Activated gamma-delta T cell (primary cell): ENCODE measurements at regions not wholly inside any gene's neighbourhood (a gene's known extent, or its start where the extent isn't known, plus 50 kb on each side); places are given as distances from the start of the nearest gene placed in this dataset.

Experiments
- DNase-seq: peaks from one replicate; lab custom pipeline; 2025; lab: John Stamatoyannopoulos, UW

DNA sequence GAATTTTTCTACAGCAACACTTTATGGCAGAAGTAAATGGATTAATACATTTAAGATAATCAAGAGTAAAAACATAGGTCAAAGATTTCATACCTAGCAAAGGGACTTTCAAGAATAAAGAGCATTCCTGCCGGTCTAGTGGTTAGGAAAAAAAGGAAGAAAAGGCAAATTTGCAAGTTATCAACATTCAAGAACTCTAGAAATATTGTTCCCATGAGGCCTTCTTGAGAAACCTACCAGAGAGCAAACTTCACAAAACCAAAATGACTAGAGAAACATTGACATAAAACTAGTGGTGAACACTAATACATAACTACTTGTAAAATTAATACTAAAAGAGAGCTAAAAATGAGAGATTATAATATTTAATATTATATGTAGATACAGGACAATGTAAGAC, 320.2 kb upstream of the RGMB start:
- DNase-seq: no peak

DNA sequence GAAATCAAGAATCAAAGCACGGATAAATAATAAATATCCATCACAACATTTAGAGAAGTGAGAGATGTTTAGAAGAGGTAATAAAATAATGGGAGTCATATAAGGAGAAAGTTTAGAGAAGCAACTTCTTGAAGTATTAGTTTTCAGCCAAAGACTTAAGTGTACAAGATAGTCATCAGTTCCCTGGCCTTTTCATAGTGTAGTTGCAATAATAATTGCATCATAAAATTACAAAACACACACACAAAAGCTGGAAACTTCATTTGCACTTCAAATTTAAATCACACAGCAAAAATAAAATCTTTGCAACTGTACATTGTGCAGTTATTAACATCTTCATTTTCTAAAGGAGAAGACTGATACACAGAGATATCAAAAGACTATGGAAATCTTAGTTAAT, 319.1 kb upstream of the RGMB start:
- no peak for DNase-seq

DNA sequence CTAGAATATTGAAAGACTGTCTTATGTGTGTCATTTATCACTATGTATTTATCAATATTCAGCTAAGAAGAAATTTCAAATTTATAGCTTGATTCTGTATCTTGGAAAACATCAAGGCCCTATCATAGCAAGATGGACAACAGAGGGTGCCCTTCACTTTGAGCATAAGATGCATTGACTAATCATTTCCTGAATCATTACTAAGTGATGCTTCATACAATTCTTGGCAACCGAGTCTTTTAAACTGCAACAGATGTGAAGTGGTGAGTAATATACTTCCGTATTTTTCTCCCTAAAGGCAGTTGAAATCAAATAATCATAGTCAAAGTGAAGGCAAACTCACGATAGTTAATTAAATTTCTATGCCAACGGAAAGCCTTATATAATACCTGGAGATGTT, 318.6 kb upstream of the RGMB start:
- no peak for DNase-seq

DNA sequence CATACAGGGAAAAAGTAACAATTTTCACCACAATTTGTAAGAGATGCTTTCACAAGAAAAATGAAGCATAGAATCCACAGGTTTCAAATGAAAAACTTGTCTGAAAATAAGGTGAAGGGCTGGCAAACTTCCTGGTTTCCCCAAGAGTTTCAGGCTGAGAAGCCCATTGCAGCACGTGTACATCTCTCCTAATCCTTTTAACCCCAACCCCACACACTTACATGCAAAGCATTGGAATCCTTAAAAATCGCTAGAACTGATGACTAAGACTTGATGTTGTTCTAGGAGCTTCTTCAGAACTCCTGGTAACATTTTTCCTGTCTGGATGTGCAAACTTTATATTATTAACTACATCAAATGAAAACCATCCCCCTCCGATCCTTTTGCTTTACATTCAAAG, 317.8 kb upstream of the RGMB start:
- no peak for DNase-seq

DNA sequence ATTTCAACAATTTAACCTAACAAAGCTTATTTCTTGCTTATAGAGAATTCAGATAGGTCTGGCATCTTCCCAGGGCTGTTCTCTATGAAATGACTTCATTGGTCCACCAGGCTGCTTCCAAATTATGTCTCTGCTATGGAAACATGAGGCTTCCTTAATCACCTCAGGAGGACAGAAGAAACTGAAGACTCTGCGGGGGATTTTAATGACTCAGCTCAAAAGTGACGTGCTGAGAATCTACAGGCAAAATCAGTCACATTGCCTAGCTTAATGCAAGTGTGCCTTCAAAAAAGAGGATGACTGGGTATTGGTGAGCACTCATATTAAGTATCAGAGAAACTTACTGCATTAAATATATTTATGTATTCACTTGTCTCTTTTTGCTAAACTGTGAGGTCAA, 315.5 kb upstream of the RGMB start:
- DNase-seq: no peak

DNA sequence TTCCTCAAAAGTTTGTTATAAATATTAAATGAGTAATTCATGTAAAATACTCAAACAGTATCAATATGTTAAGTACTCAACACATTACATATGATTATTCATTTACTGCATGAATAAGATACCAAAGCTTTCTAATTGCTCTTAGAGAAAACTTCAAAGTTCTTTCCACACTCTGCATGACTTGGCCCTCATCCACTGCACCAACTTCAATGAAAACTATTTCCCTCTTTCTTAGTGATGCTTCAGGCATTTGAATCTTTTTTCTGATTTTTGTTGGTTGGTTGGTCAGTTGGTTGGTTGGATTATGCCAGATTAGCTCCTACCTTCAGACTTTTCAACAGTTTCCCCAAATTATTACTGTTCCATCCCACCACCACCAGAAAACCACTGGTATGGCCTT, 314.7 kb upstream of the RGMB start:
- DNase-seq: no peak

DNA sequence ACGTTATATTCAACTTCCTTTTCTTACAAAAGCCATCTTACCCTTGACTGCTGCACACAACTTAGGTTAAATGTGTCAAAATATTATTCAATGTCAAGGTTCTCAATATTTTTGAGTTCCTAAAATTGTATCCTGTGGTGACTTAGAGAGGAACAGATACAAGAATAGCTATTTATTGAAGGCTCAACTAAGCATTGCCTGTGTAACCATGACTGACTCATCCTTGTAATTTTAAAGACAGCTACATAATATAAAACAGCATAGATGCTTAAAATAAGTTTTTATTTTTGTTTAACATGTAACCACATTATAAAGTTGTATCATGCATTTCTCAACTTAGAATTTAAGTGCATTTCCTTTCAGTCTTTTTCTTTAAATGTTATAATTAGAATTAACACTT, 312.9 kb upstream of the RGMB start:
- DNase-seq: no peak

DNA sequence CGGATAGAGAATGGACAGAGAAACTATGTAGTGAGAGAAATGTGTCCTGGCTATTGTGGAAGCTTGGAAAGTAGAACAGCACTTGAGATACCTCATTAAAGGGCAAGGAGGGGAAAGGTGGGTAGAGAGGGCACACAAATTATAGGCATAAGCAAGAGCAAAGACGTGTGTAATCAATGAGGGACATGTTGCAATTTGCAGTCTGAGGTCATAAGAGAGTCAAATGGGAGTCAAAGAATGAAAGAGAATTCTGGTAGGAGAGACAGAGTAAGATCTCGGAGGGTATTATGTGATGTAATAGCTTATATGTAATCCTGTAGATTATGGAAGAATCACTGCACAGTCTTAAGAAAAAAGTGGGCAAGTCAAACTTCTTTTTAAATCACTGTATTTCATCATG, 312.0 kb upstream of the RGMB start:
- DNase-seq: no peak

DNA sequence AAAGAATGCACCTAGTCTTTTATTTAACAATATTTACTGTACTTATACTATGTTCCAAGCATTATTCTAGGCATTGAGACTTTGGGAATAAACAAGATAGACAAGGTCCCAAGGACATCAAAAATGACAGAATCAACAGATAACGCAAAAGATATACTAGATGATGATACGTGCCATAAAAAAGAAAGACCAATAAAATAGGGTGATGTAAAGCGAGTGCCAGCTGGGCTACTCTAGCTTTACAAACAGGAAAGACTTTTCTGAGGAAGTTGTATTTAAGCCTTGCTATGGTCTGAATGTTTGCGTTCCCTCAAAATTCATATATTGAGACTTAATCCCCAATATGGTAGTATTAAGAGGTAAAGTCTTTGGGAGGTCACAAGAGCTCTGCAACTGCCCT, 310.2 kb upstream of the RGMB start:
- no peak for DNase-seq

DNA sequence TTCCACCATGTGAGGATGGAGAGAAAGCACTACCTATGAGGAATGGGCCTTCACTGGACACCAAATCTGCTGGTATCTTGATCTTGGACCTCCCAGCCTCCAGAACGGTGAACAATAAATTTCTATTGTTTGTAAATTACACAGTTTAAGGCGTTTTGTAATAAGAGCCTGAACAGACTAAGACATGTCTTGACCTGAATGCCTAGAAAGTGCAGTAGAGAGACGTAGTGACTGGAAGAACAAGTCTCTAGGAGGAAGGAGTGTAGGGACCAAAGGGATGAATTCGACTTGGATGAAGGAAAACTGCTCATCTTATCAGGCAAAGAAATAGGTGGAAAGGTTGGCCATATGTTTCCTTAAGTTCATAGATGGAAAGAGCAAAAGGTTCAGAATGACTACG, 309.8 kb upstream of the RGMB start:
- DNase-seq: no peak

DNA sequence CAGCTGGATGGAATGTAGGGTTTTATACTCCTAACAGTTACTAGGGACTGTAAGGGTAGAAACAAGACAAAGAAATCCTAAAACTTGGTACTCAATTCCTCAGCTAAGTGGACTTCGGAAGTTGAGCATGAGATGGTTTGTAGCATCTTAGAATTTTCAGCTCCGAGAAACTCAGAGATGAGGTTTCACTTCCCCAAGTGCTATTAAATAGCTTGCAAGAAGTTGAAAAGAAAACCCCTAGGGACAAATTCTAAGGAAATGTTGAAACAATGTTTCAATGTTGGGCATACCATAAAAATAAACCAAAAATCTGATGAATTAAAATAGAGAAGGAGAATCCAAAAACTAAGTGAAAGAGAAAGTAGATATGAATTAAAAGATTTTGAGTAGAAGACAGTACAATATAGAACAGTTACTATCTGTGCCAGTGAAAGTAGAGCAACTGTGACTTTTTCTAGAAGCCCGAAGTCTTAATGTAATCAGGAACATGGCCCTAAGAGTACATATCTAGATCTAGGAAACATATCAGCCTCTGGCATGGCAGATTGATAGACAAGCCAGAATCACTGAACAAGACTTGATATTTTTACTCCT, 308.6 kb upstream of the RGMB start:
- no peak for DNase-seq

DNA sequence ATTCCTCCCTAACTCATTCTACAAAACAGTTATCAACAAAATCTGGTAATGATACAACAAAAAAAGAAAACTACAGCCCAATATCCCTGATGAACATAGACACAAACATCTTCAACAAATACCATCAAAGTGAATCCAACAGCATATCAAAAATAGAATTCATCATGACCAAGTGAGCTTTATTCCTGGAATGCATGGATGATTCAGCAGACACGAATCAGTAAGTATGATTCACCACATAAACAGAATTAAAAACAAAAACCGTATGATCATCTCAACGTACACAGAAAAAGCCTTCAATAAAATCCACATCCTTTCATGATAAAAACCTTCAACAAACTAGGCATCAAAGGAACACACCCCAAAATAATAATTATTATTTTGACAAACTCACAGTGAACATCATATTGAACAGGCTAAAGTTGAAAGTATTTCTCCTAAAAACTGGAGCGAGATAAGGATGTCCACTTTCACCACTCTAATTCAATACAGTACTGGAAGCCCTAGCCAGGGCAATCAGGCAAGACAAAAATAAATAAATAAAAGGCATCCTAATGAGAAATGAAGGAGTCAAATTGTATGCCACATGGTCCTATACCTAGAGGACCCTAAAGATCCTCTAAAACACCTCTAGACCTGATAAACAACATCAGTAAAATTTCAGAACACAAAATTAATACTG, 305.1 kb upstream of the RGMB start:
- no peak for DNase-seq

DNA sequence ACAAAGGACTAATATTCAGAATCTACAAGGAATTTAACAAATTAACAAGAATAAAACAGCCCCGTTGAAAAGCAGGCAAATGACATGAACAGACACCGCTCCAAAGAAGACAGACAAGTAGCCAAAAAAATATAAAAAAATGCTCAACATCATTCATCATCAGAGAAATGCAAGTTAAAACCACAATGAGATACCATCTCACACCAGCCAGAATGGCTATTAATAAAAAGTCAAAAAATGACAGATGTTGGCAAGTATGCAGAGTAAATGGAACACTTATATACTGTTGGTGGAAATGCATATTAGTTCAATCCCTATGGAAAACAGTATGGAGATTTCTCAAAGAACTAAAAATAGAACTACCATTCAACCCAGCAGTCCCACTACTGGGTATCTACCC, 302.7 kb upstream of the RGMB start:
- DNase-seq: no peak

DNA sequence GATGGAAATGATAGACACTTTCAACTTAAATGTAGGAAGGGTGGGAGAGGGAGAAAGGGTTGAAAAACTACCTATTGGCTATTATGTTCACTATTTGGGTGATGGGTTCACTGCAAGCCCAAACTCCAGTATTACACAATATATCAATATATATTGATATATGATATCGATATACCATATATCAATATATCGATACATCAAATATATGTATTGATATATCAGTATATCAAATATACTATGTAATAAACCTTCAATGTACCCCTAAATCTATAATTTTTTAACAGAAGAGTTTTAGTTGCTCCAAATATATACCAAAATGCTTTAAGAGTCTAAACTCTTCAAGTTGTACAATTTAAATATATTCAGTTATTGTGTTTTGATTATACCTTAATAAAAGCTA, 302.0 kb upstream of the RGMB start:
- no peak for DNase-seq

DNA sequence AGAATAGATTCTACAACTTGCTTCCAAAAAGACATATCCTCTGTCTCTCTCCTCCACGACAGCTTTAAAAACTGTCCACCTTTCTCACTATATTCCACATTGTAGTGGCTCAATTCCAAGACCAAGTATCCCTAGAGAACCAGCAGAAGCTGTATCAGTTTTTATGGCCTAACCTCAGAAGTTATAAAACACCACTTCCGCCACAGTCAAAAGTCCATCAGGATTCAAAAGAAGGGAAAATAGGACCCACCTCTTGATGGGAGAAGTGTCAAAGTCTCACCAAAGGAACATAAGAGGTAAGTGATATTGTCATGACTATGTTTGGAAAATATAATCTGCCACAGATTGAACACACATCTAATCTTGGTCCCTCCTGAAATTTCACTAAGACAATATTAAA, 299.2 kb upstream of the RGMB start:
- no peak for DNase-seq

DNA sequence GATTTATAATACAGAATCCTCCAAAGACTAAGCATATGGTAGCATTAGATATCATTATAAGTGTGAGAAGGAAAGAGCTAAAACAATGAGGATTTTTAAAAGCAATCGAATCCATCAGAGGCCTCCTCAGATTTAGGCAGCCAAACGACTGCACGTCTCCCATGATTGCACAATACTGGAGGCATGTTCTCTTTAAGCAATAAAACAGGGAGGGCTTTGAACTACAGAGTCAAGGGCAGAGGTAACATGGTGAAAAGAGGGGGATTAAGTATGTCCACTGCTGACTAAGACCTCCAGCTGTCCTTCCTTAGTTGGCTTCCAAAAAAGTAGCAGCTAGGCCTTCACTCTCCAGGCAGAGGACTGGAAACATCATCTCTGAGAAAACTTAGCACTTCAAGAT, 298.7 kb upstream of the RGMB start:
- DNase-seq: no peak

DNA sequence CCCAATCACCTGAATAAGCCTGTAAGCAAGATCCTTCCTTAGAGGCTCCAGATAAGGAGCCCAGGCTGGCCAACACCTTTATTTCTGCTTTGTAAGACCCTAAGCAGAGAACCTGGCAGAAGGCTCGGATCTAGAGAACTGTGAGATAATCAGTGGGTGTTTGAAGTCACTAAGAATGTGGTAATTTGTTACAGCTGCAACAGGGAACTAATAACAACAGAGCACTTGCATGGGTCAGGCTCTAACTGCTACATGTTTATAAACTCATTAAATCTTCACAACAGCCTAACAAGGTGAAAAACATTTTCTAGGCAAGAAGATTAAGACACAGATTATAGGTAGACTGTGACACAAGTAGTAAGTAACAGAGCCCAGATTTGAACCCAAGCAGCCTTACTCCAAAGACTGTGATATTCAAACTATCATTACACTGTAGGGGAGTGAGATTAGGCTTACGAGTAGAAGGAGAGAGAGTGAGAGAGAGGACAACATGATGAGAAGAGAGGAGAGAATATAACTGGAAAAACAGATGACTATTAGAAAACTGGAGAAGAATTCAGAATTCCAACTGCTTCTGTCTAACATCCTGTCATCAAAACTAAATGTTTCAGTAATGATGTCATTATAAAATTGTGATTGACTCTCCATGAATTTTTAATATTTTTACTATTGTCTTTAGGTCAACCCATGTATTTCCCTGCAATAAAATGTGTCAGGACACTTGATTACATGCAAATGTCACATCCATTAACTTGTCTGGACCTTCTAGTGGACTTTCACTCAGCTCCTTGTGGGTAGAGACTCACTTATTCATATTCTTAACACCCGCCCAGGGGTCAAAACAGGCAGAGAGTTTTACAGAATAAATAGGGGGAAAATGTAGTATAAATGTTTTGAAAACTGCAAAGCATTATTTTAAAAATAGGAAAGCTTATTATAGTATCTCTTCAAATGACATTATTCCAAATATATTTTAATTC, 290.9 kb upstream of the RGMB start:
- no peak for DNase-seq

DNA sequence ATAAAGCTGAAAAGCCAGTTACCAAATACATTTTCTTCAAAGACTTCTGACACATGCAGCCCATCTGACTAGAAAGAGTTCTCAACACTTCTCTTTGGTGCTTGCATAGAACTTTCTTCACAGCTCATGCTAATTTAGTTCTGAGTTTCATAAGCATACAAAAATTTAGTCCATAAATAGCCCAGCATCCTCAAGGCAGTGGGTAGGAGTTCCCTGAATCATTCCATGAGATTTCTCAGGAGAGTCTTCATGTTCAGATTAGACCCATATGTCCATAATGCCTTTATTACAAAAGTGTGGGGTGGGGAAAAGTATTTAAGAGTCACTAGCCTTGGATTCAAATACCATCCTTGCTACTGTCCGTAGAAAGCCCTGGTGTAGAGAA, 290.2 kb upstream of the RGMB start:
- no peak for DNase-seq

DNA sequence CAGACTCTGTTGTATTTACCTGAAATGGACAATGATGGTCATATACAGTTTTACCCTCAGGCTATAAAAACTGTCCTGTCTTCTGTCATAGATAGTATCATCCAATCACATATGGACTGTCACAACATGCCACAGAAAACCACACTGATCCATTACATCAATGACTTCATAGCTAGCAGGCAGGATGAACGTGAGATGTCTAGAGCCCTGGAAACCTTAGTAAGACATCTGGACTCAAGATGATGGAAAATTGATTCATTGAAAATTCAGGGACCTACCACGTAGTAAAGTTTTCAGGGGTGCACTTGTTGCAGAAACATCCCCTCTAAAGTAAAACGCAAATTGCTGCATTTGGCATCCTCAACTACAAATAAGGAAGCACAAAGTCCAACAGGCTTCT, 284.4 kb upstream of the RGMB start:
- no peak for DNase-seq

DNA sequence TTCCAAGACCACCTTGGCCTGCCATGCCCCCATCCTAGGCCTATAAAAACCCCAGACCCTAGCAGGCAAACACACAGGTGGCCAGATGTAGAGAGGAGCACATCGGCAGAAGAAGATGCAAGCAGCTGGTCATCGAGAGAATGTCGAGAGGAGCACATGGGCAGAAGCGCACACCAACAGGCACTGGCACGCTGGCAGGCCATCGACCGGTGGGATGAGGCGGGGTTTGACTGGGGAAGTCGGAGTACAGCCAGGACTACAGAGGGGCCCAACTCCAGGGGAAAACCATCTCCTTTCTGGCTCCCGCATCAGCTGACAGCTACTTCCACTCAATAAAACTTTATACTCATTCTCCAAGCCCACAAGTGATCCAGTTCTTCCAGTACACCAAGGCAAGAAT, 283.1 kb upstream of the RGMB start:
- DNase-seq: no peak

DNA sequence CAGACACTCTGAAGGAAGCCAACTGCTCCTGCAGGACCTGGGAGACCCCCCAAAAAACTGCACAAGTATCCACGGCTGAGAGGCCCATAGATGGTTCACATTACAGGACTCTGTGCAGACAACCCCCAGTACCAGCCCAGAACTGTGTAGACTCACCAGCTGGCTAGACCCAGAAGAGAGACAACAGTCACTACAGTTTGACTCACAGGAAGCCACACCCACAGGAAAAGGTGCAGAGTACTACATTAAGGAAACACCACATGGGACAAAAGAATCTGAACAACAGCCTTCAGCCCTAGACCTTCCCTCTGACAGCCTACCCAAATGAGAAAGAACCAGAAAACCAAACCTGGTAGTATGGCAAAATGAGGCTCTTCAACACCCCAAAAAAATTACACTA, 281.2 kb upstream of the RGMB start:
- no peak for DNase-seq

DNA sequence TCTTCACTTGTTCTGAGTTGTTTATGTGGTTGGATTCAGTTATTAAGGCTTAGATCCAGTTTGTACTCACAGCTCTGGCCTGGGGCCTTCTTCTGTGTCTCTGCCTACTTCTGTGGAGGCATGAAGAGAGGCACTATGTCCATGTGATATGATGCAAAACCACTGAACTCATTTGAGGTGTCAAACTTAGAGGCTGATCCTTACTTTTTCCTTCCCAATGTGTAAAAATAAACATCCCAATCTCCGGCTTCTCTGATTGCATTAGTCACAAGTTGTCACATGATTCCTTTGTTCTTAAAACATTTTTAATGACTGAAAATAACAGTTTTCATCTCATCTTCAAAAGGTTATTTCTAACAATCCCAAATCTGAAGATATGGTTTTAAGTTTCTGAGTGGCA, 276.0 kb upstream of the RGMB start:
- DNase-seq: no peak

DNA sequence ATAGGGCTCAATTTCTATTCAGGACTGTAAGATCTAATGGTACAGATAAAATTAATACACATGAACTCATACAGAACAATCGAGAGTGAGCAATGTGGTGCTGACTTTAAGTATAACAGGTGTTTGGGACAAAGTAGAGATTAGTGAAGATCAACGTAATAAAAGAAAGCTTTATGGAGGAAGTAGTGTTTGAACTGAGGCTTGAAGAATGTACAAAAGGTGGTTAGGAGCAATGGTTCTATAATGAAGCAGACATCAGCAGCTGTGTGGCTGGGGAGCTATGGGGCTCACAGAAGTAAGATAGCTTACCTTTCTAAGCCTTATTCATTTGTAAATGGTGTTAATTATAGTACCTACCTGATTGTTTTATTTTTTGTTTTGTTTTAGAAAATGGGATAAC, 275.4 kb upstream of the RGMB start:
- DNase-seq: no peak
